ENCODE measurements at regions not wholly inside any gene's neighbourhood (a gene's known extent, or its start where the extent isn't known, plus 50 kb on each side); places are given as distances from the start of the nearest gene placed in this dataset.

DNA sequence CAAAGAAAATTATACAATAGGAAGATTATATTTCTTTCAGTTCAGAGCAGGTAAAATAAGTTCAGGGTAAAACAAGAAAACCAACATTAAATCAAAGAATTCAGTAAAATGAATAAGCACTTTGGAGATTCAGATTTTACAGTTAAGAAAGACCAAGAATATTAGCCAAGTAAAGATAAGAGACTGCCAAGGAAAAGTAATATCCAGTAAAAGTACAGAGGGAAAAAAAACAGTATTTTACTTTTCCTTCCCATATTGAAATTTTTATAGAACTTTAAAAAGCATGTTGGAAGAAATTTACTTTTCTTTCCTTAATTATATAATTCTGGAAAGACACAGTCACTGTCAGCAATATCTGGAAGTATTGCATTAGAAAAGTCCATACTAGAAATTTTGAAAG lies 393.4 kb downstream of the NFIB start:
- Histone ChIP-seq H3K79me2 (ENCODE audit: insufficient read depth, low read length) (no peaks in the 10 kb centered on the region), H3K4me2 (ENCODE audit: insufficient read depth, low read length) (no peak overlapping the region), H3K9me3 (ENCODE audit: low read depth, low read length) (no peaks in the 10 kb centered on the region), H3K27ac (ENCODE audit: low read depth, low read length) (no peak overlapping the region), H2AFZ (ENCODE audit: low read length) (no peak overlapping the region), H3K36me3 (ENCODE audit: insufficient read depth, low read length) (no peaks in the 10 kb centered on the region), H3K4me3 (ENCODE audit: insufficient read depth, low read length) (no peak overlapping the region), H3K4me1 (ENCODE audit: insufficient read depth, low read length) (peaks cover 1% of the 10 kb centered on the region), H4K20me1 (ENCODE audit: insufficient read depth, low read length) (no peaks in the 10 kb centered on the region), H3K27me3 (ENCODE audit: insufficient read depth, low read length) (no peaks in the 10 kb centered on the region)
- TF ChIP-seq, protein P1, sequence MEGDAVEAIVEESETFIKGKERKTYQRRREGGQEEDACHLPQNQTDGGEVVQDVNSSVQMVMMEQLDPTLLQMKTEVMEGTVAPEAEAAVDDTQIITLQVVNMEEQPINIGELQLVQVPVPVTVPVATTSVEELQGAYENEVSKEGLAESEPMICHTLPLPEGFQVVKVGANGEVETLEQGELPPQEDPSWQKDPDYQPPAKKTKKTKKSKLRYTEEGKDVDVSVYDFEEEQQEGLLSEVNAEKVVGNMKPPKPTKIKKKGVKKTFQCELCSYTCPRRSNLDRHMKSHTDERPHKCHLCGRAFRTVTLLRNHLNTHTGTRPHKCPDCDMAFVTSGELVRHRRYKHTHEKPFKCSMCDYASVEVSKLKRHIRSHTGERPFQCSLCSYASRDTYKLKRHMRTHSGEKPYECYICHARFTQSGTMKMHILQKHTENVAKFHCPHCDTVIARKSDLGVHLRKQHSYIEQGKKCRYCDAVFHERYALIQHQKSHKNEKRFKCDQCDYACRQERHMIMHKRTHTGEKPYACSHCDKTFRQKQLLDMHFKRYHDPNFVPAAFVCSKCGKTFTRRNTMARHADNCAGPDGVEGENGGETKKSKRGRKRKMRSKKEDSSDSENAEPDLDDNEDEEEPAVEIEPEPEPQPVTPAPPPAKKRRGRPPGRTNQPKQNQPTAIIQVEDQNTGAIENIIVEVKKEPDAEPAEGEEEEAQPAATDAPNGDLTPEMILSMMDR (IDR thresholded peaks at IDR 0.05; ENCODE audit: extremely low read depth, low read depth, low read length) = no peak
- DNase-seq (ENCODE audit: insufficient read length, low spot score, missing footprints) = no peak

- Histone ChIP-seq H3K36me3 (ENCODE audit: insufficient read depth, low read length) (no peaks in the 10 kb centered on the region), H3K27ac (ENCODE audit: low read depth, low read length) (no peak overlapping the region), H3K27me3 (ENCODE audit: insufficient read depth, low read length) (no peaks in the 10 kb centered on the region), H4K20me1 (ENCODE audit: insufficient read depth, low read length) (no peaks in the 10 kb centered on the region), H3K4me1 (ENCODE audit: insufficient read depth, low read length) (peaks cover 3% of the 10 kb centered on the region), H2AFZ (ENCODE audit: low read length) (no peak overlapping the region), H3K9me3 (ENCODE audit: low read depth, low read length) (no peaks in the 10 kb centered on the region), H3K79me2 (ENCODE audit: insufficient read depth, low read length) (no peaks in the 10 kb centered on the region), H3K4me2 (ENCODE audit: insufficient read depth, low read length) (no peak overlapping the region), H3K4me3 (ENCODE audit: insufficient read depth, low read length) (no peak overlapping the region)
- no peak for DNase-seq (ENCODE audit: insufficient read length, low spot score, missing footprints)
- TF ChIP-seq, protein P1 (IDR thresholded peaks at IDR 0.05; ENCODE audit: extremely low read depth, low read depth, low read length) = no peak
These were observed 394.5 kb downstream of the NFIB start for GRCh38 chr9:13919401-13919800.

GRCh38 chr9:13917534-13917933 lies 396.4 kb downstream of the NFIB start:
- Histone ChIP-seq H3K27ac (ENCODE audit: low read depth, low read length) (no peak overlapping the region), H3K4me1 (ENCODE audit: insufficient read depth, low read length) (peaks cover 3% of the 10 kb centered on the region), H2AFZ (ENCODE audit: low read length) (no peak overlapping the region), H3K27me3 (ENCODE audit: insufficient read depth, low read length) (no peaks in the 10 kb centered on the region), H4K20me1 (ENCODE audit: insufficient read depth, low read length) (no peaks in the 10 kb centered on the region), H3K4me3 (ENCODE audit: insufficient read depth, low read length) (no peak overlapping the region), H3K79me2 (ENCODE audit: insufficient read depth, low read length) (no peaks in the 10 kb centered on the region), H3K36me3 (ENCODE audit: insufficient read depth, low read length) (no peaks in the 10 kb centered on the region), H3K4me2 (ENCODE audit: insufficient read depth, low read length) (no peak overlapping the region), H3K9me3 (ENCODE audit: low read depth, low read length) (no peaks in the 10 kb centered on the region)
- TF ChIP-seq, protein P1 (IDR thresholded peaks at IDR 0.05; ENCODE audit: extremely low read depth, low read depth, low read length) = no peak
- DNase-seq (ENCODE audit: insufficient read length, low spot score, missing footprints) = no peak

- H3K79me2 ChIP-seq (ENCODE audit: insufficient read depth, low read length) = no peaks in the 10 kb centered on the region
- no peak overlapping the region for H2AFZ ChIP-seq (ENCODE audit: low read length)
- no peak overlapping the region for H3K27ac ChIP-seq (ENCODE audit: low read depth, low read length)
- no peak for DNase-seq (ENCODE audit: insufficient read length, low spot score, missing footprints)
- no peaks in the 10 kb centered on the region for H4K20me1 ChIP-seq (ENCODE audit: insufficient read depth, low read length)
- no peak overlapping the region for H3K4me2 ChIP-seq (ENCODE audit: insufficient read depth, low read length)
- peaks cover 3% of the 10 kb centered on the region for H3K27me3 ChIP-seq (ENCODE audit: insufficient read depth, low read length)
- H3K4me1 ChIP-seq (ENCODE audit: insufficient read depth, low read length) = peaks cover 3% of the 10 kb centered on the region
- TF ChIP-seq, protein P1 (IDR thresholded peaks at IDR 0.05; ENCODE audit: extremely low read depth, low read depth, low read length) = no peak
- no peak overlapping the region for H3K4me3 ChIP-seq (ENCODE audit: insufficient read depth, low read length)
- no peaks in the 10 kb centered on the region for H3K36me3 ChIP-seq (ENCODE audit: insufficient read depth, low read length)
- H3K9me3 ChIP-seq (ENCODE audit: low read depth, low read length) = no peaks in the 10 kb centered on the region
These were observed 398.2 kb downstream of the NFIB start for GRCh38 chr9:13915591-13916301.

Data from osteoblast (primary cell).